ENCODE measurements at regions not wholly inside any gene's neighbourhood (a gene's known extent, or its start where the extent isn't known, plus 50 kb on each side); places are given as distances from the start of the nearest gene placed in this dataset.
A peak's percentile ranks its signal among the peaks of the same experiment; 100 is the strongest.
"Not testable (repeated sequence)": the region's sequence is repeated elsewhere in the genome, so short reads cannot be mapped to it uniquely, and the experiment has no call there.

- no peak for DNase-seq
- no peak for ATAC-seq
- intact Hi-C loops (cut with DNase I) = loop anchor here in 1 of 2 donors (10.0 kb wide), 1 partner anchor 255 kb away; no protein-coding TSS in a partner anchor
Measured at GRCh38 chr21:19010251-19010650, 606.7 kb upstream of the TMPRSS15 start.

GRCh38 chr21:19010996-19011395 lies 607.4 kb upstream of the TMPRSS15 start:
- peak; percentile 91 to 97 for ATAC-seq

DNA sequence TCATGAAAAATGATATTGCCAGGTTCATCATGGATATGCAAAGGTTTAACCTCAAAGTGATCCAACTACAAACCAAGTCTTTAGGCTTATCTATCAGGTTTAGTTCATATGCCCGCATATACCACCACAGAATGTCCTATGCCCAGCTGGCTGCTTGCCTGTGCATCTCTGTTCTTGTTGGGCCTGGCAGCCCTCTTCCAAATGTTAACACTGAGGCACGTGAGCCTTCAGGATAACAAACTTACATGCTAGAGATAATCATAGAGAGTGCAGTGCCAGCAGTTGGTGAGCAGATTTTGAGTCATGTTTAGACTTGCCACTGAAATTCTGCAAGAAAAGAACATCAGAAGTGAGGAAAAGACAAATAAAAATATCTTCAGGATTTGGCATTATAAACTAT lies 607.9 kb upstream of the TMPRSS15 start:
- peak; percentile 79 to 81 for ATAC-seq
- intact Hi-C loops (cut with DNase I) = loop anchor here in 1 of 2 donors (10.0 kb wide), 1 partner anchor 253 kb away; no protein-coding TSS in a partner anchor
- DNase-seq = peak; percentile 24

More at GRCh38 chr21:19010996-19011395, 607.4 kb upstream of the TMPRSS15 start:
- no peak for DNase-seq
- intact Hi-C loops (cut with DNase I) = loop anchor here in 1 of 2 donors (10.0 kb wide), 1 partner anchor 254 kb away; no protein-coding TSS in a partner anchor

- no peak for DNase-seq
- no peak for ATAC-seq
- intact Hi-C loops (cut with DNase I) = loop anchor here in 1 of 2 donors (10.0 kb wide), 1 partner anchor 251 kb away; no protein-coding TSS in a partner anchor
Measured at GRCh38 chr21:19013916-19014315, 610.3 kb upstream of the TMPRSS15 start.

DNA sequence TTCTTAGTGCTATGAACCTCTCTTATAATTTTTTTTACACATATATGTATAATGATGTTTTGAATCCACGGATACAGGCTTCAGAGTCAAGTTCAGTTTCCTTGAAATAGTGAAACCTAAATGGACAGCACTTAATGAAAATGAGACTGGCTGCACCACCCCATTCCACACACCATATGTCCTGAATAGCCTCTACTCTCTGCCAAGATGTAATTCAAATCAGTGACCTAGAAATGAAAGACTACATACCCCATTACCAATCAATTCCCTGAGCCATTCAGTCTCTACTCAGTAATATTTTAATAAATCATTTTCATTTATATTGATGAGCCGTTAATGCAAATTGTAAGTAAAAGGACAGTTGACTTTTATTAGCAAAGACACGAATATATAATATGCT lies 614.9 kb upstream of the TMPRSS15 start:
- intact Hi-C loops (cut with DNase I) = loop anchor here in 1 of 2 donors (10.0 kb wide), 1 partner anchor 246 kb away; no protein-coding TSS in a partner anchor
- DNase-seq (no peak), ATAC-seq (no peak)

DNA sequence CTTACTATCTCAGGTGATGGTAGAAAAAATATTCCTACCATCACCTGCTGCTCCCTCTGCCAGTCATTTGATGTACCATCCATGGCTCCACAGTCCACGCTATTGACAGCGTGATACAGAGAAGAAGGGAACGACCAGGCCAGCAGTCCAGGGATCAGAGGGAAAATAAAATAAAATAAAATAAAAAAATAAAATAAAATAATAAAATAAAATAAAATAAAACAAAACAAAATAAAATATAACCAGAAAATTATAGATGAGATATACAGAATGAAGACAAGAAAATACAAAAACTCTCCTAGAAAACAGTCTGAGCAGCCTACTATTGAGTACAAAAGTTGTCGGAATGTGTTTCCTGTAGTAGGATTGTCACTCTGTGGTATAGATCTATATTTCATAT lies 619.4 kb upstream of the TMPRSS15 start:
- ATAC-seq = no peak
- no peak for DNase-seq
- intact Hi-C loops (cut with DNase I) = no loop called here

DNA sequence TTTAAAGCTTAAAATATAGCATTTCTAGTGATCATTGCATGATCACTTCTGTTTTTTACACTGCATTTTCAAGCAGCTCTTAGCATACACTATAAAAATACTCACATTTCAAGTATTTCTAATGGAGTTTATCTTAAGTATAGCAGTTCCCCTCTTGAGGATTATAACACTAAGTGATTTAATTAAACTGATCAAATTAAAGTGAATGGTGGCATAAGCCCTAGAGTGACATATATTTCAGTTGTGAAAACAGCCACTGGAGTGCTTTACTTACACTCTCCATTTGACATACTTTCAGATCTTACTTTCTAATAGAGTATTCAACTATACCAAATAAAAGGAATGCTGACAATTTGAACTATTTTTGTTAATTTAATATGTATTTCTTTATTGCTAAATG lies 623.3 kb upstream of the TMPRSS15 start:
- ATAC-seq = no peak
- intact Hi-C loops (cut with DNase I) = no loop called here

DNA sequence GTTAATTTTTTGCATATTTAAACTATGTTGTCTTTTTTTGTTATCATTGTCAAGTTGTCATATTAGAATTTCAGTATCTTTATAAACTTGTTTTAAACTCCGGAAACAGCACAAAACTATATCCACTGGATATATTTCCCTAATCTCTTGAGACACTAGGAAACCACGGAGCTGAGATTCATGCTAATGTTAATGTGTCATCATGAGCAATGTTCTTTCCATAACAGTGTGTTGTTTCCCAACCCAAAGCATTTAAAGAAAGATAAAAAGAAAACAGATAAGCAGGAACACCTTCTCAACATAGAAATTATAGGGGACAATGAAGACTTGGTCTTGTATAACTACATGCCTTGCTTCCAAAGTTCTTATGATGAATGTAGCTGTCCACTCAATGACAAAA lies 626.2 kb upstream of the TMPRSS15 start:
- DNase-seq = no peak
- intact Hi-C loops (cut with DNase I) = no loop called here
- ATAC-seq = no peak

More for the DNA sequence above, 623.3 kb upstream of the TMPRSS15 start:
- no peak for DNase-seq

DNA sequence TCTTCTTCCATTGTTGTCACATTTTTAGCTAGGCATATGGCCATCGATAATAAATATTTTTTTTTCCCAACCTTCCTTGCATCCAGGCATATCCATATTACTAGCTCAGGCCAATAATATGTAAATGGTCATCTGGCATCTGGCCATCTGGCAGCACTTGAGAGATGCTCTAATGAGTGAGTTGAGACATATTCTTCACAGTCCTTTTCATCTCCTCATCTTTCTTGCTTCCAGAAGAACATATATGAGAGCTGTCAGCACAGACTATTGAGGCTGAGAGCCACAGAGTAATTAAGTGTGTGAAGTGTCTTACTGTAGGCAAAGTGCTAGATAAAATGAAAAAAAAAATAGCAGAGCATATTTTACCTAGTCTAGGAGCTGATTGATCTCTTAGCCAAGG lies 628.4 kb upstream of the TMPRSS15 start:
- intact Hi-C loops (cut with DNase I) = no loop called here
- DNase-seq (no peak), ATAC-seq (no peak)

GRCh38 chr21:19034041-19034440 lies 630.5 kb upstream of the TMPRSS15 start:
- no peak for DNase-seq
- ATAC-seq = no peak
- intact Hi-C loops (cut with DNase I) = no loop called here

DNA sequence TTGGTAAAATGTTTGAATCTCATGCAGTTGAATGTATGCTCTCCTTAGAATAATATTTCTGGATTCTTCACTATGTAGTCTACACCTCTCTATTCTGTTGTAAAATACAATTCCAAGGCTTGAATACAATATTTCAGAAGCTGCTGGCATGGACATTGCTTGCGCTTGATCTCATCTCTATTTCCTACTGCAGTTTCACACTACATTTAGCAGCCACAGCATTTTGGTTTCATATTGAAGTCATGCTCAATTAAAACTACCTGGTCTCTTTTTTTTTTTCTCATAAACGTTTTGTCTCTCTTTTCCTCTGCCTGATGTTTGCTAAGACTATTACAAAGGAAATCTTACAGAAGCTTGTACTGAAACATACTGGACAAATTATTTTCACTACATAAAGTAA lies 631.0 kb upstream of the TMPRSS15 start:
- ATAC-seq = no peak
- no peak for DNase-seq
- intact Hi-C loops (cut with DNase I) = no loop called here

DNA sequence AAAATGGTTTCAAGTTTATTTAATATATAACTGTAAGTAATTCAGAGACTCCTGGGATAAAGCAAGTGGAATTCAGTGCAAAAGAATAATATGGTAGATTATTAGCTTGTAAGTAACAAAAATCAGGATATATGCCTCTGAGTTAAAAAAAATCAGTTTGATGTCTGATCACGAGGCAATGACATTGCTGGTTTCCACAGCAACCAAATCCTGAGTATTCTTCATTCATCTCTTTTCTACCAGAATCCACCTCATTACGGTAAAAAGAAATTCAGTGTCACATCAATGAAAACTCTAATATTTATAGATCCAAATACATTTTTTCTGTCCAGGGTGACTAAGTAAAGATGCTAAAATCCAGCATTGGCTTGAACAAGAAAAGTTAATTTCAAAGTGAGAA lies 642.3 kb upstream of the TMPRSS15 start:
- DNase-seq (no peak), ATAC-seq (no peak)
- intact Hi-C loops (cut with DNase I) = no loop called here

DNA sequence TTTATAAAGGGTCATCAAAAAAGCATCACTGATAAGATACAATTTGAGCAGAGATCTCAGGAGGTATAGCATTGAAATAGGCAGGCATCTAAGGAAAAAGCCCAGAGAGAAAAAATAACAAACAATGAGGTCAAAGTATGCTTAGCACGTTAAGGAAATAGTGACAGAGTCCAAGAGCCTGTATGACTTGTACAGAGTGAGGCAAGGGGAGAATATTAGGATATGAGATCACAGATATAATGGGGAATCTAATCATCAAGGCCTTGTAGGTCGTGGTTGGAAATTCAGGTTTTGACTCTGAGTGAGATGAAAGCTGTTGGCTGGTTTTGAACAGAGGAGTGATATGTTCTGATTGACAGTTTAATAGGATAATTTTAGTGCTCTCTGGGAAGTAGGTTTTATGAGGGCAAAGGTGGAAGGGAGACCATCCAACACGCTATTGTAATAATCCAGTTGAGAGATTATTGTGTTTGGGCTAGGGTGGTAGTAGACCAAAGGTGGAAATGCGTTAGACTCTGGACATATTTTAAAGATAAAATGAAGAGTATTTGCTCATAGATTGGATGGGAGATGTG lies 644.6 kb upstream of the TMPRSS15 start:
- ATAC-seq (no peak), DNase-seq (no peak)
- intact Hi-C loops (cut with DNase I) = no loop called here

GRCh38 chr21:19049567-19049966 lies 646.0 kb upstream of the TMPRSS15 start:
- ATAC-seq (no peak), DNase-seq (no peak)
- intact Hi-C loops (cut with DNase I) = no loop called here

- ATAC-seq = no peak
- intact Hi-C loops (cut with DNase I) = no loop called here
Measured at GRCh38 chr21:19065164-19065563, 661.6 kb upstream of the TMPRSS15 start.

DNA sequence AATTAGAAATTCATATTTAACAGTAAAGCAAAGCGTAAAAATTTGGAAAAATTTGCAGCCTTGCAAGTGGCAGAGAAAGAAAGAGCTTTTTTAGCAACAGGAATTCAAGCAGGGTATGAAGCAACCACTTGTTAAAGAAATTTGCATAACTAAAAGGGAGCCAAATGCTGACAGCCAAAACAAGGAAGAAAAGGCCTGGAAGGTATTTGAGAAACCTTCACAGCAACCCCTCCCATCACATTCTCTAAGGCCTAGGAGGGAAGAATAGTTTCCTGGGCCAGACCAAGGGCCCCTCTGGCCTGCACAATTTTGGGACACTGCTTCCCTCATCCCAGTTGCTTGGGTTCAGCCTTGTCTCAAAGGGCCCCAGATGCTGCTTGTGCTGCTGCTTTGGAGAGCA lies 672.4 kb upstream of the TMPRSS15 start:
- DNase-seq = no peak
- intact Hi-C loops (cut with DNase I) = no loop called here
- no peak for ATAC-seq

More at GRCh38 chr21:19065164-19065563, 661.6 kb upstream of the TMPRSS15 start:
- no peak for DNase-seq

DNA sequence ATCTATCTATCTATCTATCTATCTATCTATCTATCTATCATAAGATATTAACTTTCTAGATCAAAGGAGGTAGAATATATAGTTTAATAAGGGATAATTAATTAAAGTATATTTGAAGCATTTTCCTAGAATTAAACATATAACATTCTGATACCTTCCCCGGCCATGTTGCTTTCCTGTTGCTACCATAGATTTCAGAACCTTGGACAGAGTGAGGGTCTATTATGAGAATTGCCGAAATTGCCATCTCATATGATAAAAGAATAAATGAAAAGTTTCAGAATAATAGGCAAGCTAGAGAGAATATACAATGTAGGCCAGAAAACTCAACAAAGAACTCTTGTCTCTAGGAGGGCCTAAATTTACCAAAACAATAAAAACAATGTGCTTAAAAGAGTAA lies 706.1 kb upstream of the TMPRSS15 start:
- DNase-seq (no peak), ATAC-seq (no peak)
- intact Hi-C loops (cut with DNase I) = no loop called here

DNA sequence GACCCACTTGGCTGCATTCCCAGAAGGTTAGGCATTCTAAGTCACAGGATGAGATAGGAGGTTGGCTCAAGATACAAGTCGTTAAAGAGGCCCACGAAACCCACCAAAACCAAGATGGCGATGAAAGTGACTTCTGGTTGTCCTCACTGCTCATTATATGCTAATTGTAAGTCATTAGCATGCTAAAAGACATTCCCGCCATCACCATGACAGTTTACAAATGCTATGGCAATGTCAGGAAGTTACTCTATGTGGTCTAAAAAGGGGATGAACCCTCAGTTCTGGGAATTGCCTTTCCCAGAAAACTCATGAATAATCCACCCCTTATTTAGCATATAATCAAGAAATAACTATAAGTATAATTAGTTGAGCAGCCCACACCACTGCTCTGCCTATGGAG lies 715.7 kb upstream of the TMPRSS15 start:
- DNase-seq; intact Hi-C loops (cut with DNase I); ATAC-seq: not testable (repeated sequence)

GRCh38 chr21:19120591-19120990 lies 717.0 kb upstream of the TMPRSS15 start:
- DNase-seq (no peak), ATAC-seq (no peak)
- intact Hi-C loops (cut with DNase I) = no loop called here

- intact Hi-C loops (cut with DNase I) = no loop called here
- ATAC-seq (no peak), DNase-seq (no peak)
Measured at GRCh38 chr21:19122356-19122755, 718.8 kb upstream of the TMPRSS15 start.

GRCh38 chr21:19123053-19123452 lies 719.5 kb upstream of the TMPRSS15 start:
- intact Hi-C loops (cut with DNase I) = no loop called here
- no peak for ATAC-seq
- no peak for DNase-seq
